CD4-positive, alpha-beta T cell (primary cell): ENCODE measurements at regions not wholly inside any gene's neighbourhood (a gene's known extent, or its start where the extent isn't known, plus 50 kb on each side); places are given as distances from the start of the nearest gene placed in this dataset.

Experiments
- ATAC-seq: fragments of 200-7000 bp; cut with Tn5 transposase; one replicate; pipeline ENCODE4 v1.10.0; 2022; ENCODE audit warnings: mild to moderate bottlenecking; ENCODE audit not compliant: poor library complexity
- CTCF ChIA-PET: fragments of 350-600 bp; sonication (Branson Sonifier 250); formaldehyde crosslinking; loops from one replicate; lab custom pipeline; 2021; ENCODE audit warnings: antibody characterized with exemption, inconsistent platforms; lab: Charles Lee
- POLR2A ChIA-PET: fragments of 350-600 bp; sonication (Branson Sonifier 250); formaldehyde crosslinking; loops from one replicate; lab custom pipeline; 2021; ENCODE audit warnings: antibody characterized with exemption, inconsistent platforms; lab: Charles Lee
- DNase-seq, 14 experiments: peaks; one replicate each; pipeline ENCODE4 v3.0.0-alpha.2; 2013 to 2020; ENCODE audit warnings: mixed read lengths in 2 of 14
- H3K27ac ChIP-seq, 2 donors: one replicate each; pipeline versions ENCODE4 v1.5.1 to v1.7.0; 2013; ENCODE audit warnings: low read length in 2 of 2, low read depth in 1 of 2, mild to moderate bottlenecking in 1 of 2
- H3K27me3 ChIP-seq, 2 experiments: 1 replicate in 1 of 2; 2 replicates in 1 of 2; pipeline versions ENCODE4 v1.6.1 to v1.7.0; 2013; ENCODE audit warnings: low read length in 2 of 2, control low read depth in 1 of 2, mild to moderate bottlenecking in 1 of 2, moderate library complexity in 1 of 2; ENCODE audit not compliant: insufficient read depth in 2 of 2, control insufficient read depth in 1 of 2
- H3K36me3 ChIP-seq: one replicate; pipeline ENCODE4 v1.6.1; 2013; ENCODE audit warnings: low read length, control low read depth; ENCODE audit not compliant: insufficient read depth
- H3K4me1 ChIP-seq: one replicate; pipeline ENCODE4 v1.6.1; 2013; ENCODE audit warnings: low read length, control low read depth; ENCODE audit not compliant: insufficient read depth
- H3K4me3 ChIP-seq: one replicate; pipeline ENCODE4 v1.5.1; 2013; ENCODE audit warnings: mild to moderate bottlenecking, low read length, moderate library complexity
- H3K9me3 ChIP-seq, 2 experiments: 1 replicate in 1 of 2; 2 replicates in 1 of 2; pipeline versions ENCODE4 v1.6.1 to v1.7.0; 2013; ENCODE audit warnings: low read length in 2 of 2, mild to moderate bottlenecking in 2 of 2, control low read depth in 1 of 2, moderate library complexity in 1 of 2; ENCODE audit not compliant: control insufficient read depth in 1 of 2, insufficient read depth in 1 of 2
- H3K27ac Mint-ChIP-seq: one replicate; pipeline ENCODE4 v1.8.0; 2020; ENCODE audit warnings: mixed read lengths
- H3K27me3 Mint-ChIP-seq: one replicate; pipeline ENCODE4 v1.8.0; 2021; ENCODE audit warnings: mixed read lengths
- H3K36me3 Mint-ChIP-seq: one replicate; pipeline ENCODE4 v1.8.0; 2021; ENCODE audit warnings: low read depth, mixed read lengths
- H3K4me1 Mint-ChIP-seq: one replicate; pipeline ENCODE4 v1.8.0; 2021; ENCODE audit warnings: low read depth, mixed read lengths
- H3K4me3 Mint-ChIP-seq: one replicate; pipeline ENCODE4 v1.8.0; 2020; ENCODE audit warnings: mild to moderate bottlenecking, mixed read lengths
- H3K9me3 Mint-ChIP-seq: one replicate; pipeline ENCODE4 v1.8.0; 2020; ENCODE audit warnings: mixed read lengths
- CTCF ChIP-seq: fragments of 200-600 bp; IDR thresholded peaks from one replicate; pipeline ENCODE4 v1.8.0; 2022; ENCODE audit warnings: antibody characterized with exemption, mild to moderate bottlenecking
- intact Hi-C, 2 experiments: fragments of 100-400 bp; cut with DNase I in 1 of 2; cut with micrococcal nuclease in 1 of 2; formaldehyde crosslinking; loops; one replicate each; pipeline versions ENCODE4 v1.15.1 to v1.9.0; 2023 to 2025; cut with DNase I, micrococcal nuclease

GRCh38 chr6:167767715-167768107, 59.0 kb upstream of the AFDN start:
- H3K27me3 Mint-ChIP-seq, result peaks cover 18% of the 10 kb centered on the region
- H3K36me3 Mint-ChIP-seq, result no peaks in the 10 kb centered on the region
- H3K9me3 Mint-ChIP-seq, result no peaks in the 10 kb centered on the region
- H3K4me3 ChIP-seq, result no peak overlapping the region
- ATAC-seq, result no peak
- no peaks in the 10 kb centered on the region for H3K36me3 ChIP-seq
- H3K27me3 ChIP-seq, result no peaks in the 10 kb centered on the region
- CTCF ChIA-PET, result no interaction called here
- no peak for TF ChIP-seq CTCF
- H3K9me3 ChIP-seq, result no peaks in the 10 kb centered on the region
- H3K4me1 Mint-ChIP-seq, result no peaks in the 10 kb centered on the region
- H3K4me3 Mint-ChIP-seq, result no peak overlapping the region
- H3K27ac ChIP-seq, result no peak overlapping the region
- no peaks in the 10 kb centered on the region for H3K4me1 ChIP-seq
- no peak overlapping the region for H3K27ac Mint-ChIP-seq
- POLR2A ChIA-PET, result no interaction called here
- intact Hi-C loops, result no loop called here
- DNase-seq, result no peak

GRCh38 chr6:167768471-167769215, 58.1 kb upstream of the AFDN start:
- no peak for DNase-seq
- no peaks in the 10 kb centered on the region for H3K4me1 Mint-ChIP-seq
- Histone ChIP-seq H3K9me3 (no peaks in the 10 kb centered on the region), H3K4me1 (no peaks in the 10 kb centered on the region), H3K27ac (no peak overlapping the region), H3K36me3 (no peaks in the 10 kb centered on the region), H3K27me3 (no peaks in the 10 kb centered on the region), H3K4me3 (no peak overlapping the region)
- peaks cover 18% of the 10 kb centered on the region for H3K27me3 Mint-ChIP-seq
- H3K4me3 Mint-ChIP-seq, result no peak overlapping the region
- no peak for TF ChIP-seq CTCF
- ATAC-seq, result no peak
- intact Hi-C loops, result no loop called here
- H3K27ac Mint-ChIP-seq, result no peak overlapping the region
- no peaks in the 10 kb centered on the region for H3K36me3 Mint-ChIP-seq
- ChIA-PET CTCF (no interaction called here), POLR2A (no interaction called here)
- H3K9me3 Mint-ChIP-seq, result no peaks in the 10 kb centered on the region

- no peak overlapping the region for H3K4me3 ChIP-seq
- ATAC-seq, result no peak
- DNase-seq, result no peak
- CTCF ChIA-PET, result no interaction called here
- H3K9me3 Mint-ChIP-seq, result no peaks in the 10 kb centered on the region
- no peaks in the 10 kb centered on the region for H3K27me3 ChIP-seq
- intact Hi-C loops, result no loop called here
- H3K4me3 Mint-ChIP-seq, result no peak overlapping the region
- no peaks in the 10 kb centered on the region for H3K4me1 Mint-ChIP-seq
- H3K9me3 ChIP-seq, result no peaks in the 10 kb centered on the region
- no peaks in the 10 kb centered on the region for H3K36me3 Mint-ChIP-seq
- H3K4me1 ChIP-seq, result no peaks in the 10 kb centered on the region
- no peaks in the 10 kb centered on the region for H3K36me3 ChIP-seq
- H3K27me3 Mint-ChIP-seq, result peaks cover 18% of the 10 kb centered on the region
- no peak overlapping the region for H3K27ac ChIP-seq
- no peak for TF ChIP-seq CTCF
- POLR2A ChIA-PET, result no interaction called here
- H3K27ac Mint-ChIP-seq, result no peak overlapping the region
These were observed 57.1 kb upstream of the AFDN start for GRCh38 chr6:167769408-167770190.
